Ishikawa (cell line): ENCODE measurements at regions not wholly inside any gene's neighbourhood (a gene's known extent, or its start where the extent isn't known, plus 50 kb on each side); places are given as distances from the start of the nearest gene placed in this dataset.

Experiments
- CEBPB ChIP-seq: IDR thresholded peaks from 2 replicates; pipeline ENCODE4 v1.6.1; 2012
- CREB1 ChIP-seq: IDR thresholded peaks from 2 replicates; pipeline ENCODE4 v1.6.1; 2012; ENCODE audit warnings: low read depth
- EGR1 ChIP-seq: IDR thresholded peaks from 2 replicates; pipeline ENCODE4 v1.6.1; 2012
- EP300 ChIP-seq: IDR thresholded peaks from 2 replicates; pipeline ENCODE4 v1.6.1; 2012; ENCODE audit warnings: borderline replicate concordance
- FOXM1 ChIP-seq: IDR thresholded peaks from 2 replicates; pipeline ENCODE4 v1.6.1; 2012; ENCODE audit warnings: low read depth, borderline replicate concordance
- MAX ChIP-seq: IDR thresholded peaks from 2 replicates; pipeline ENCODE4 v1.6.1; 2012
- NFIC ChIP-seq: IDR thresholded peaks from 2 replicates; pipeline ENCODE4 v1.6.1; 2012
- RAD21 ChIP-seq: IDR thresholded peaks from 2 replicates; pipeline ENCODE4 v1.6.1; 2012; ENCODE audit warnings: low read depth
- REST ChIP-seq: IDR thresholded peaks from 2 replicates; pipeline ENCODE4 v1.6.1; 2012; ENCODE audit warnings: low read depth, mild to moderate bottlenecking
- TAF1 ChIP-seq: IDR thresholded peaks from 2 replicates; pipeline ENCODE4 v1.6.1; 2012; ENCODE audit warnings: low read depth, mild to moderate bottlenecking
- TCF12 ChIP-seq: IDR thresholded peaks from 2 replicates; pipeline ENCODE4 v1.6.1; 2012; ENCODE audit warnings: low read depth
- TEAD4 ChIP-seq: IDR thresholded peaks from 2 replicates; pipeline ENCODE4 v1.6.1; 2012
- USF1 ChIP-seq: IDR thresholded peaks from 2 replicates; pipeline ENCODE4 v1.6.1; 2012
- YY1 ChIP-seq: IDR thresholded peaks from 2 replicates; pipeline ENCODE4 v1.6.1; 2012; ENCODE audit warnings: low read depth
- ZBTB7A ChIP-seq: IDR thresholded peaks from 2 replicates; pipeline ENCODE4 v1.6.1; 2012; ENCODE audit warnings: low read depth

- no peak for TF ChIP-seq EP300
- no peak for TF ChIP-seq ZBTB7A
- no peak for TF ChIP-seq CREB1
- TF ChIP-seq FOXM1, result no peak
- TF ChIP-seq NFIC, result no peak
- TF ChIP-seq TCF12, result no peak
- no peak for TF ChIP-seq USF1
- no peak for TF ChIP-seq TEAD4
- no peak for TF ChIP-seq CEBPB
- no peak for TF ChIP-seq REST
- no peak for TF ChIP-seq EGR1
- no peak for TF ChIP-seq YY1
Measured at GRCh38 chr2:16538707-16539106, 126.9 kb downstream of the CYRIA start.

- TF ChIP-seq FOXM1 (no peak), RAD21 (no peak), NFIC (no peak), TAF1 (no peak), USF1 (no peak), EGR1 (no peak), MAX (no peak), YY1 (no peak), ZBTB7A (no peak), TCF12 (no peak), CREB1 (no peak), REST (no peak), TEAD4 (no peak), CEBPB (no peak), EP300 (no peak)
Measured at GRCh38 chr2:16537347-16537746, 128.3 kb downstream of the CYRIA start.

- TF ChIP-seq ZBTB7A (no peak), TAF1 (no peak), YY1 (no peak), CREB1 (no peak), EGR1 (no peak)
Measured at GRCh38 chr2:16526193-16526592, 139.4 kb downstream of the CYRIA start.

- TF ChIP-seq ZBTB7A (no peak), RAD21 (peak; percentile 81)
Measured at GRCh38 chr2:16525265-16525887, 140.3 kb downstream of the CYRIA start.

GRCh38 chr2:16523711-16524110, 141.9 kb downstream of the CYRIA start:
- TF ChIP-seq NFIC, result no peak
- TF ChIP-seq EP300, result no peak
- TF ChIP-seq FOXM1, result no peak
- no peak for TF ChIP-seq TEAD4
- no peak for TF ChIP-seq MAX
- TF ChIP-seq USF1, result no peak
- no peak for TF ChIP-seq TAF1
- no peak for TF ChIP-seq YY1

- TF ChIP-seq MAX (no peak), RAD21 (no peak), TAF1 (no peak), EP300 (no peak), CEBPB (no peak), ZBTB7A (no peak), NFIC (no peak), EGR1 (no peak), CREB1 (no peak), FOXM1 (no peak)
Measured at GRCh38 chr2:16522031-16522831, 143.4 kb downstream of the CYRIA start.
